HepG2 (cell line): ENCODE measurements at regions not wholly inside any gene's neighbourhood (a gene's known extent, or its start where the extent isn't known, plus 50 kb on each side); places are given as distances from the start of the nearest gene placed in this dataset.

ENCODE experiments used
- ATAC-seq: fragments of 200-7000 bp; cut with Tn5 transposase; 3 replicates; pipeline ENCODE4 v1.9.1; 2020; ENCODE audit warnings: mild to moderate bottlenecking, moderate library complexity
- BruUV-seq: library from RNA; stranded (reverse); fragments of 400-500 nt; replicated peaks from 2 replicates; lab custom pipeline; 2021; lab: Mats Ljungman, UMichigan
- CTCF ChIA-PET: fragments of 300-600 bp; formaldehyde crosslinking; extraction: SDS; loops from one replicate; lab custom pipeline; 2021; ENCODE audit warnings: low total read pairs, inconsistent platforms, low intra/inter-chr PET ratio; lab: Yijun Ruan, JAX
- POLR2A ChIA-PET: fragments of 350-600 bp; sonication (Branson Sonifier 250); formaldehyde crosslinking; loops from one replicate; lab custom pipeline; 2020; ENCODE audit warnings: antibody characterized with exemption, inconsistent platforms; lab: Yijun Ruan, JAX
- DNase-seq: peaks from one replicate; pipeline ENCODE4 v3.0.0-alpha.2; 2015; ENCODE audit warnings: low spot score
- FAIRE-seq: peaks from 3 replicates; lab custom pipeline; 2011; peaks lifted over from hg19 to GRCh38; lab: Jason Lieb, UNC
- H2AFZ ChIP-seq: one replicate; pipeline ENCODE4 v1.6.1; 2011; ENCODE audit warnings: low read length, inconsistent platforms
- H3K27ac ChIP-seq: fragments of 300-600 bp; 3 replicates; pipeline ENCODE4 v1.8.0; 2011; ENCODE audit warnings: mixed run types, mild to moderate bottlenecking, mixed read lengths, low read length, inconsistent platforms; ENCODE audit not compliant: insufficient read depth; ENCODE audit errors: extremely low read length
- H3K27me3 ChIP-seq, 2 experiments: fragments of 200-600 bp in 1 of 2; 2 replicates in 1 of 2; 3 replicates in 1 of 2; pipeline versions ENCODE4 v1.6.0 to v1.8.0; 2011; ENCODE audit warnings: low read length in 2 of 2, mild to moderate bottlenecking in 2 of 2, moderate library complexity in 2 of 2, inconsistent platforms in 1 of 2; ENCODE audit not compliant: insufficient read depth in 2 of 2, control insufficient read depth in 1 of 2
- H3K36me3 ChIP-seq, 2 experiments: fragments of 200-600 bp in 1 of 2; replicated peaks in 1 of 2; 2 replicates in 1 of 2; 3 replicates in 1 of 2; pipeline versions ENCODE4 v1.5.1 to v1.8.0; 2011; ENCODE audit warnings: low read length in 2 of 2, inconsistent platforms in 1 of 2; ENCODE audit not compliant: insufficient read depth in 2 of 2, control insufficient read depth in 1 of 2
- H3K4me1 ChIP-seq: 2 replicates; pipeline ENCODE4 v1.5.1; 2012; ENCODE audit warnings: low read length, inconsistent platforms; ENCODE audit not compliant: insufficient read depth
- H3K4me2 ChIP-seq: 2 replicates; pipeline ENCODE4 v1.6.0; 2011; ENCODE audit warnings: low read depth, low read length, inconsistent platforms
- H3K4me3 ChIP-seq, 3 experiments: fragments of 200-600 bp in 1 of 3; sonication (generic), shearing (Covaris generic) in 1 of 3; replicated peaks in 1 of 3; 2 replicates each; pipeline ENCODE4 v1.5.1; 2011 to 2016; ENCODE audit warnings: low read length in 3 of 3, inconsistent platforms in 2 of 3, low read depth in 2 of 3, mild to moderate bottlenecking in 2 of 3, control low read depth in 1 of 3, mixed read lengths in 1 of 3; ENCODE audit not compliant: insufficient read depth in 1 of 3
- H3K79me2 ChIP-seq: one replicate; pipeline ENCODE4 v1.6.1; 2011; ENCODE audit warnings: low read length, inconsistent platforms; ENCODE audit not compliant: insufficient read depth
- H3K9ac ChIP-seq: 2 replicates; pipeline ENCODE4 v1.6.0; 2011; ENCODE audit warnings: mild to moderate bottlenecking, low read depth, low read length, inconsistent platforms; ENCODE audit not compliant: insufficient read depth
- H3K9me3 ChIP-seq: 2 replicates; pipeline ENCODE4 v1.5.1; 2012; ENCODE audit warnings: mild to moderate bottlenecking, low read length
- H4K20me1 ChIP-seq: 2 replicates; pipeline ENCODE4 v1.6.0; 2011; ENCODE audit warnings: inconsistent platforms, mild to moderate bottlenecking, low read length, moderate library complexity; ENCODE audit not compliant: insufficient read depth
- ATF7 ChIP-seq, 2 experiments: fragments of 450-650 bp in 1 of 2; sonication (generic) in 1 of 2; formaldehyde crosslinking in 1 of 2; IDR thresholded peaks; 2 replicates each; pipeline versions ENCODE4 v1.4.0 to v1.6.1; 2016 to 2020; ENCODE audit warnings: antibody characterized with exemption in 1 of 2, mild to moderate bottlenecking in 1 of 2, missing genetic modification reagents in 1 of 2
- CAMTA2 ChIP-seq: sonication (generic); formaldehyde crosslinking; IDR thresholded peaks from 2 replicates; pipeline ENCODE4 v1.4.0; 2020; ENCODE audit warnings: mild to moderate bottlenecking, missing genetic modification reagents, borderline replicate concordance
- CREB1 ChIP-seq, 2 experiments: fragments of 450-650 bp in 1 of 2; IDR thresholded peaks; 2 replicates each; pipeline ENCODE4 v1.6.1; 2016 to 2017; ENCODE audit warnings: control low read depth in 1 of 2, mild to moderate bottlenecking in 1 of 2, missing compliant biosample characterization in 1 of 2, missing genetic modification characterization in 1 of 2
- HCFC1 ChIP-seq: fragments of 150-350 bp; IDR thresholded peaks from 2 replicates; pipeline ENCODE4 v1.6.1; 2014; ENCODE audit warnings: low read depth, low read length
- HNF4G ChIP-seq, 2 experiments: sonication (generic) in 1 of 2; formaldehyde crosslinking in 1 of 2; IDR thresholded peaks; 2 replicates each; pipeline versions ENCODE4 v1.4.0 to v1.6.1; 2011 to 2020; ENCODE audit warnings: borderline replicate concordance in 2 of 2, low read depth in 2 of 2, mild to moderate bottlenecking in 2 of 2, low read length in 1 of 2, missing genetic modification reagents in 1 of 2, moderate library complexity in 1 of 2
- MYNN ChIP-seq: sonication (generic); formaldehyde crosslinking; IDR thresholded peaks from 2 replicates; pipeline ENCODE4 v1.4.0; 2020; ENCODE audit warnings: mild to moderate bottlenecking, low read depth, missing genetic modification reagents
- SAP130 ChIP-seq: IDR thresholded peaks from 2 replicates; pipeline ENCODE4 v1.6.1; 2016; ENCODE audit warnings: low read depth
- WGBS: methylation state at CpG from one replicate; pipeline ENCODE4 v1.1.6; 2017; ENCODE audit warnings: low lambda C conversion rate; 5-methylcytosine and 5-hydroxymethylcytosine counted together
- in situ Hi-C: cut with HindIII; loops from 2 replicates; pipeline ENCODE4 v1.10.0; 2017; ENCODE audit warnings: low pct_unique_long_range_greater_than_20kb; ENCODE audit not compliant: extremely low pct_ligation_motif_present
- intact Hi-C: fragments of 100-400 bp; cut with micrococcal nuclease; formaldehyde crosslinking; loops from one replicate; pipeline ENCODE4 v1.10.0; 2022; ENCODE audit not compliant: unreplicated experiment
- TF ChIP-seq, protein P1 (sequence below): sonication (generic); formaldehyde crosslinking; IDR thresholded peaks from 2 replicates; pipeline ENCODE4 v1.4.0; 2020; ENCODE audit warnings: missing genetic modification reagents, borderline replicate concordance

DNA sequence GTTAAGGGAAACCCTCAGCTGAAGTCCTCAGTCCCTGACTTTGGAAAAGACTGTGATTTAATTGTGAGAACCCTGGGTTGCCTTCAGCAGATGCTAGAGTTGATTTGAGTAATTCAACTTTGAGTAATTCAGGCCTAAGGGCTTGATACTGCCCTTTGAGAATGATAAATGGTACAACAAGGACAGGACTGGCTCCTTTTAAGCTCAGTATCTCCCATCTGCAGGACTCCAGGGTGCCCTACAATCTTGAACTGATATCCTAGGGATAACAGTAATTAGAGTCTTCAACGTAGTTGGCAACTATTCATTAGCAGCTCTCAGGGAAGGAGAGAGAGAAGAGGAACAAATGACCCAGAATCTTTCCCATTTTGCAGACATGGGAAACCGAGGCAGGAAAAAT is 186.4 kb downstream of the GATA3 start (continued):
- TF ChIP-seq MYNN = no peak
- no peak for TF ChIP-seq HCFC1
- TF ChIP-seq, all 625 proteins: peak for 0

DNA sequence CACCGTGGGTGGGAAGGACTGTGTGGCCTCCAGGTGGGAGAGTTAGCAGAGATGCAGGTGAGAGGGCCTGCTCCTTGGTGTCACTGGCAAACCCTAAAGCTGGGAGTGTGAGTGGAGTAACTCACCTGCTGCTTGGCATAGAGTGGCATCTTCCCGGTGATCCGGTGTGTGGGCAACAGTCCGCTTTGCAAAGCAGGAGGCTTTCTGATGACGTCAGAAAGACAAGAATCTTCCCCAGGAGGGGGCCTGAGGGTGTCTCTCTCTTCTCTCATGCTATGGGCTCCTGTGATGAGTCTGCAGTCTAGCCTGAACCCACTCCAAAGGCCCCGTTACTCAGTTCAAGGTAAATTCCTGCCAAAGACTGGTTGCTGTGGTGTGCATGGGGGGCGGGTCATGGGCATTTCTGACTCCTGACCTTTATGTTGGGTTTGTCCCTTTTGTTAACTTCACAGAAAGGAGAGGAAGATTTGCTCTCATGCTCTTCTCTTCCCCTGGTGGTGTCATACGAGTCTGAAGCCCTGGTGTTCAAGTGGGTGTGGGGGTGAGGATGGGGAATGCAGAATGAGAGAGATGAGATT is 187.9 kb downstream of the GATA3 start:
- ChIA-PET POLR2A (interaction anchor here (0.6 kb wide), 1 partner anchor 370 kb away, joined by 3 read pairs; no protein-coding TSS in a partner anchor), CTCF (no interaction called here)
- H3K4me2 ChIP-seq = no peak overlapping the region
- H3K4me1 ChIP-seq = no peaks in the 10 kb centered on the region
- no TSS peak for BruUV-seq
- no peaks in the 10 kb centered on the region for H3K36me3 ChIP-seq
- in situ Hi-C loops (no loop called here), intact Hi-C loops (no loop called here)
- ATAC-seq (no peak), DNase-seq (no peak), FAIRE-seq (no peak)
- H4K20me1 ChIP-seq = no peaks in the 10 kb centered on the region
- 37% methylated on average over 7 of the region's 8 CpGs for WGBS
- H3K4me3 ChIP-seq = no peak overlapping the region
- H3K79me2 ChIP-seq = no peaks in the 10 kb centered on the region
- H3K27ac ChIP-seq = no peak overlapping the region
- peaks cover 0 to 7% of the 10 kb centered on the region in 2 experiments; a peak in 2 of 5 replicates for H3K27me3 ChIP-seq
- no peaks in the 10 kb centered on the region for H3K9me3 ChIP-seq
- H2AFZ ChIP-seq = no peak overlapping the region
- H3K9ac ChIP-seq = no peak overlapping the region
- TF ChIP-seq CAMTA2 (CRISPR knock-in tag) (no peak), SAP130 (CRISPR knock-in tag) (no peak), HNF4G (IDR thresholded peaks at IDR 0.05; ENCODE audit: borderline replicate concordance, low read depth, low read length) (no peak), HNF4G (CRISPR knock-in tag; IDR thresholded peaks at IDR 0.05; ENCODE audit: borderline replicate concordance, low read depth) (no peak), ATF7 (IDR thresholded peaks at IDR 0.05) (peak; percentile 78), ATF7 (CRISPR knock-in tag; IDR thresholded peaks at IDR 0.05) (no peak), CREB1 (IDR thresholded peaks at IDR 0.05) (peak; percentile 92), CREB1 (CRISPR knock-in tag; IDR thresholded peaks at IDR 0.05) (no peak)
- TF ChIP-seq, protein P1, sequence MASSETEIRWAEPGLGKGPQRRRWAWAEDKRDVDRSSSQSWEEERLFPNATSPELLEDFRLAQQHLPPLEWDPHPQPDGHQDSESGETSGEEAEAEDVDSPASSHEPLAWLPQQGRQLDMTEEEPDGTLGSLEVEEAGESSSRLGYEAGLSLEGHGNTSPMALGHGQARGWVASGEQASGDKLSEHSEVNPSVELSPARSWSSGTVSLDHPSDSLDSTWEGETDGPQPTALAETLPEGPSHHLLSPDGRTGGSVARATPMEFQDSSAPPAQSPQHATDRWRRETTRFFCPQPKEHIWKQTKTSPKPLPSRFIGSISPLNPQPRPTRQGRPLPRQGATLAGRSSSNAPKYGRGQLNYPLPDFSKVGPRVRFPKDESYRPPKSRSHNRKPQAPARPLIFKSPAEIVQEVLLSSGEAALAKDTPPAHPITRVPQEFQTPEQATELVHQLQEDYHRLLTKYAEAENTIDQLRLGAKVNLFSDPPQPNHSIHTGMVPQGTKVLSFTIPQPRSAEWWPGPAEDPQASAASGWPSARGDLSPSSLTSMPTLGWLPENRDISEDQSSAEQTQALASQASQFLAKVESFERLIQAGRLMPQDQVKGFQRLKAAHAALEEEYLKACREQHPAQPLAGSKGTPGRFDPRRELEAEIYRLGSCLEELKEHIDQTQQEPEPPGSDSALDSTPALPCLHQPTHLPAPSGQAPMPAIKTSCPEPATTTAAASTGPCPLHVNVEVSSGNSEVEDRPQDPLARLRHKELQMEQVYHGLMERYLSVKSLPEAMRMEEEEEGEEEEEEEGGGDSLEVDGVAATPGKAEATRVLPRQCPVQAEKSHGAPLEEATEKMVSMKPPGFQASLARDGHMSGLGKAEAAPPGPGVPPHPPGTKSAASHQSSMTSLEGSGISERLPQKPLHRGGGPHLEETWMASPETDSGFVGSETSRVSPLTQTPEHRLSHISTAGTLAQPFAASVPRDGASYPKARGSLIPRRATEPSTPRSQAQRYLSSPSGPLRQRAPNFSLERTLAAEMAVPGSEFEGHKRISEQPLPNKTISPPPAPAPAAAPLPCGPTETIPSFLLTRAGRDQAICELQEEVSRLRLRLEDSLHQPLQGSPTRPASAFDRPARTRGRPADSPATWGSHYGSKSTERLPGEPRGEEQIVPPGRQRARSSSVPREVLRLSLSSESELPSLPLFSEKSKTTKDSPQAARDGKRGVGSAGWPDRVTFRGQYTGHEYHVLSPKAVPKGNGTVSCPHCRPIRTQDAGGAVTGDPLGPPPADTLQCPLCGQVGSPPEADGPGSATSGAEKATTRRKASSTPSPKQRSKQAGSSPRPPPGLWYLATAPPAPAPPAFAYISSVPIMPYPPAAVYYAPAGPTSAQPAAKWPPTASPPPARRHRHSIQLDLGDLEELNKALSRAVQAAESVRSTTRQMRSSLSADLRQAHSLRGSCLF (CRISPR knock-in tag) = no peak
